ENCODE measurements at regions not wholly inside any gene's neighbourhood (a gene's known extent, or its start where the extent isn't known, plus 50 kb on each side); places are given as distances from the start of the nearest gene placed in this dataset.
"Not testable (repeated sequence)": the region's sequence is repeated elsewhere in the genome, so short reads cannot be mapped to it uniquely, and the experiment has no call there.

DNA sequence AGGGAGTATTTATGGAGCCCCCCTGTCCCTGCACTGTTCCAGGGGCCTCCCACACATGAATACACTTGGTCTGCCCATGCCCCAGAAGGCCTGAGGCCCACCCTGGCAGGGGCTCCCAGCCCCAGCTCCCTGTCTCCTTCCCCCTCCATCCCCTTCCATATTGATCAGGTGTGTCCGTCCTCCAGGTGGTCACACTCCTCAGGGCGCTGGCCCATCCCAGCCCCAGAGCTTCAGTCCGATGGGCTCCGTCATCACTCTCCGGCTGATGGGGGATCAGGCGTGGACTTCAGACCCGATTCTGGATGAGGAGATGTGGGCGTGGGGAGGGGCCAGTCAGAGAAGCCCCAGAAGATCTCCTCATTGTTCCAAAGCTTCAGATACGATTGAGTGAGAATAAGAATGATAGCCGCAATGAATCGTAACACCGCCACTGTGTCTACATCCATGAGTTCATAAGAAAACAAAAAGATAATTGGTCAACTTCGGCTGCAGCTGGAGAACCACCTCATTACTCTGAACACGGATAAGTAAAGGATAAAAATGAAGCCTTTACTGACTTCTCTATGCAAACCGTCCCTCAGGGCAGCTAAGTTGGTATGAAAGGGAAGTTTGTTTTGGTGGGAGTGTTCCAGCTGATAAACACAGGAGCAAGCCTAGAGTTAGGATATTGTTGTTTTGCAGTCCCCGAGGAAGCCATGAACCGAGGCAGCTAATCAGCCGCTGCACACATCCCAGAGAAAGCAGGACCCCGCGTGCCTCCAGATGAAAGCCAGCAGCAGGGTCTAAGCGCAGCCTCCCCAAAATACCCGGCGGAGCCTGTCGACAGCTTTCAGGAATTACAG lies 279.5 kb downstream of the NDUFA10 start:
- no peak for DNase-seq (ENCODE audit: low spot score)

DNA sequence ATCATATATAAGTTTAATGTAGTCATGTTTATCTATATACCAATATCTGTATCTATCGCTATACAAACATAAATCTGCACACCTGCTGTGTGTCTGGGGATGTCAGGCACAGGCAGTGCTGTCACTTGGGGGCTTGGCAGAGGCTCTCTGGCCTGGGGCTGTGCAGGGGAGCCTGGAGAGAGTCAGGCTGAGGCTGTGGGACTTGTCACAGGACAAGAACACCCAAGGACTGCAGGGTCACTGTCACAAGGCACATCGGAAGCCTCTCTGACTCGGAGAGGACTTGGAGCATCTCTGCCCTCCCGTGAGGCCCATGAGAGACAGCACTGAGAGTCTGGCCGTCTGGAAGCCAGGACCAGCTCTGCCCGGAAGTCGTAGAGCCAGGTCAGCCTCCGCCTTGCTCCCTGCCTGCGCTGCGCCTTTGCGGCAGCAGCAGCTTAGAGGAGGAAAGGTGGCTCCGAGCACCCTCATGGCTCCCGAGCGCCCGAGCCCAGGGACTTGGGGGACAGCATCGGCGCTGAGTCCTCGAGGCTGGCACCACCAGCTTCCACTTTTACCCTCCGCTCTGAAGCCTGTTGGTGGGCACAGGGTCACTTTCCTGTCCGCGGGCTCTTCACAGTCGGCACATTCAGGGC lies 280.3 kb downstream of the NDUFA10 start:
- DNase-seq (ENCODE audit: low spot score), result no peak

DNA sequence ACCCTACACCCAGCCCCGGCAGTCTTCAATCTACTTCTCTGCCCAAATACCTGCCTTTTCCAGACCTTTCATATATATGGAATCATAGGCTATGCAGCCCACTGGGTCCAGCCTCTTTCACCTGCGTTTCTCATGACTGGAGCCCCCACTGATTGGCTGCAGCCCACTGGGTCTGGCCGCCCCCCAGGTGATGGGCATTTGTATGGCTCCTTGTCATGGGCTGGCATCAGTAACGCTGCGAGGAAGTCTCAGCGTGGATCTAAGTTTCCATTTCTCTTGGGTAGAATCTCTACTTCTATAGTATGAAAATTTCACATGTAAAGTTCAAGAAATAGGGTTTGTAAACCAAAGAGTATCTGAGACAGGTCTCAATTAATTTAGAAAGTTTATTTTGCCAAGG lies 281.9 kb downstream of the NDUFA10 start:
- DNase-seq (ENCODE audit: low spot score), result no peak

DNA sequence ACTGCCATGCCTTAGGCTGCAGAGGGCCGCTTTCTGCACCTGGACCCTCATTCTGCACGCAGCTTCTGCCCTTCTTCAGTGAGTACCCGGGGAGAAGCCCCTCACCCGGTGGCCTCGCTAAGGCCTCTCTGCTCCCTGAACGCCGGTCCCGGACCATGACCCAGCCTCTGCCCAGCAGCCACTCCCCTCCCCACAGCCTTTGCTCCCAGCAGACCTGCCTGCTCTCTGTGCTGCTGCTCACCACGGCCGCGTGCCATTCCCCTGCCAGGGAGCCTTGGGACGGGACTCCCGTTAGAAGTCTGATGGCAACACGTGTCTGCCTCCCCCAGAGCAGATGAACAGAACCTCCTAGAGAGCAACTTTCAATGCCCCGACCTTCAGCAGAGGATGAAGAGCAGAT lies 282.8 kb downstream of the NDUFA10 start:
- DNase-seq (ENCODE audit: low spot score), result no peak

DNA sequence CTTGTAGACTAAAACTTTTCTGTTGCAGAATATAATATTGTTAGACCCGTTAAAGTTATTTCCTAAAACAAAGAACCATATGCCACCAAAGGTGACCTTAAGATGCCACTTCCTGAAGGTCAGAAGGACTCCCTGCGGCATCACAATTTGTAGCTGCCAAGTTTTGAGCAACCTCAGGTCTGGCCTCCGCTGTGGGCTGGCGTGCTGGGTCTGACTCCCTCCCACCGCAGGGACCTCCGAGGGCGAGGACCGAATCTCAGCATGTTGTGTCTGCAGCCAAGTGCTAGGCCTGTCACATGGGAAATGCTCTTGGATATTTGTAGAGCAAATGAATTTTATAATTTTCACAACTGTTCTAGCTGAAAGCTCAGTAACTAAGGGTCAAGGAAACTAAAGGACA lies 285.9 kb downstream of the NDUFA10 start:
- no peak for DNase-seq (ENCODE audit: low spot score)

DNA sequence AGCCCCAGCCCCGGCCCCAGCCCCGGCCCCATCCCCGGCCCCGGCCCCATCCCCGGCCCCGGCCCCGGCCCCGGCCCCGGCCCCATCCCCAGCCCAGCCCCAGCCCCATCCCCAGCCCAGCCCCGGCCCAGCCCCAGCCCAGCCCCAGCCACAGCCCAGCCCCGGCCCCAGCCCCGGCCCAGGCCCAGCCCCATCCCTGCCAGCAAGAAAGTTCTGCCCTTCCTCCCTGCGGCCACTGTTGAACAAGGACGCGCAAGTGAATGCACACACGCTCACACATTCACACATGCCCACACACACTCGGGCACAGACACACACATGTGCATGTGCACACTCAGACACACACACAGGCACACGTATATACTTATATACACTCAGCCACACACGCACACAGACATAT lies 287.0 kb downstream of the NDUFA10 start:
- DNase-seq (ENCODE audit: low spot score), result no peak

DNA sequence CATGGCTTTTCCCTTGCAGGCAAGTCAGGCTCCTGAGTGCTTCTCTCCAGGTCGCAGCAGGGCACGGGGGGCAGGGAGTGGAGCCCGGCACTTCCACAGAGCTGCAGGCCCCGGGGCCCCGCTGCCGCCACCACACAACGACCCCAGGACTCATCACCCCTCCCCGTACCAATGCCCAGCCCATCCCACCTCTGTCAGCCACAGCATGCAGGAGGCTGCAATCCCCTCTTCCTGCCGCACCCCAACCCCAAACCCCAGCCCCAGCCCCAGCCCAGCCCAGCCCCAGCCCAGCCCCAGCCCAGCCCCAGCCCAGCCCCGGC lies 288.0 kb downstream of the NDUFA10 start:
- DNase-seq (ENCODE audit: low spot score), result no peak

DNA sequence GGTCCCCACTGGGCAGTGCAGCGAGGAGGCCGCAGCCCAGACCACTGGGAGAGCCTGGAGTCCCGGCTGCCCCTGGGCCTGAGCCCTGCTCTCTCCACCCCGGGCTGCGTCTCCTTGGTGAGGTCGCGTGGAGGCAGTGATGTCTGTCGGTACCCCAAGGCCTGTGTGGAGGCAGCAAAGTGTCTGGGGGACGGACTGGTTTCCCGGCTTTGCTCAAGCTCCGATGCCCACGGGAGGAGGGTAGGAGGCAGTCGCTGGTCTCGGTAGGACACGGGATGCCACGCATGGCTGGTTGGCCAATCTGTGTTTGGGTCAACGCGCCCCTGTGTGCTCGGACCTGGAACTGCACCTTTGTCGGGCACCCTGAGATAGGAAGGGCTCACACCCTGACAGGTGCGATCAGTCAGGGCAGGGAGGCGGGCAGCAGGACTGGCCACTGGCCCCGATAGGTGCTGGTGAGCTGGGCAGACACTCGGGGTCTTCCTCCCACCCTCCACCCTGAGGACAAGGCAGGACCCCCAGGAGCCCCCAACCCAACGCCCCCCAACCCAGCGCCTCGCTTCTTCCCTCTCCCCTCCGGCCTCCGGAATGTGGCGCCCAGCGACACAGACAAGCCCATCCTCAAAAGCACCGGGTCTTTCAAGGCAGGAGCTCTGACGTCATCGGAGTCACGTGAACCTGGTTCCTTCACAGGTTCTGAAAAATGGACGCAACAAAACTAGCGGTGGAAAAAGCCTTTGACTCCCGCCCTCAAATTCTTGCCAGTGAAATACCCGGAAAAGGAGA lies 288.6 kb downstream of the NDUFA10 start:
- DNase-seq (ENCODE audit: low spot score), result no peak

DNA sequence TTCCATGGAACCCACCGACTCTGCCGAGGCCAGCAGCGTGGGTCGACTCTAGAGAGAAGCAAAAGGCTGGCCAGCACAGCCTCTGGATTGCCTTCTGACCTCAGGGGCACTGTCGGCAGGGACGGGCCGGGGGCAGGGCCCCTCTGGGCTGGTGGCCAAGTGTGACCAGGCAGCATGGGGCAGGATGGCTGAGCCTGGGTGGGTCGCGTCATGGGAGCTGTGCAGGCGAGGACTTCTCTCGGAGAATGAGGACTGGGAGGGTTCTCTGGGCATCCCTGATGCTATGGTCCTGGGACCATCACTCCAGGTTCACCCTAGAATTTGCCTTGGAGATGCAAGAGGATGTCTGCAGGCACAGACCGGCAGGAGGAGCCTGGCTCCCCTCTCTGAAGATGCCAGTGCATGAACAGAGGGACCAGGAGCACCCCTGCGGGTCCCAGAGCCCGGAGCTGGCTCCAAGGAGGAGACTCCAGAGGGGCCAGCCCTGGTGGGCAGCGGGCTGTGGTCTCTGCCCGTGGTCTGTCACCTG lies 289.2 kb downstream of the NDUFA10 start:
- DNase-seq (ENCODE audit: low spot score), result no peak

DNA sequence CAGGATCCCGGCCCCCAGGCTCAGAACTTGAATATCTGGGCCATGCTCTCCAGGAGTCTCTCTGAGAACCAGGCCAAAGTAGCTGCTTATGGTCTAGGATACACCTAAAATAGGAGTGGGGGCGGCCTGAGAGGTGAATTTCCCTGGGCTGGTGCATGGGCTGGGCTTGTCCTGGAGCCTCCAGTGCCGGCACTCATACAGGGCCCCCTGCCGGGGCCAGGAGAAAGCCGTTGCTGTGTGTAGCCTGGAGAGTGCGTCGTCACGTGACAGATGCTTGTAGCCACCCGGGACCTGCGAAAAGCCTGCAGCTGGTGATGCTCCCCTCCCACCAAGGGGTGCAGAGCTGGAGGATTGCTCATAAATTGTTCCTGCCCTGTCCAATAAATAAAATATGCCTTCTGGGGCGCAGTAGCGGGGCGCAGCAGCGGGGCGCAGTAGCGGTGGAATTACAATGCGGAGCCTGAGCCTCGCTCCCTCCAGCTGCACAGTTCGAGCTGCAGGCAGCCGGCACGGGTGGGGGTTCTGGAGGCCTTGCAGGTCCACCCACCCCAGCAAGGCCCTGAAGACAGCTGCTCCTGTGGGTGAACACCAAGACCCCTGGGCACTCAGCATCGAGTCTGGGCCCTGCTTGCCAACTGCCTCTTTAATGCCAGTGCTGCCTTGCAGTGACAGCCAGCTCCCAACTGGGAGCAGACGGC lies 289.9 kb downstream of the NDUFA10 start:
- no peak for DNase-seq (ENCODE audit: low spot score)

DNA sequence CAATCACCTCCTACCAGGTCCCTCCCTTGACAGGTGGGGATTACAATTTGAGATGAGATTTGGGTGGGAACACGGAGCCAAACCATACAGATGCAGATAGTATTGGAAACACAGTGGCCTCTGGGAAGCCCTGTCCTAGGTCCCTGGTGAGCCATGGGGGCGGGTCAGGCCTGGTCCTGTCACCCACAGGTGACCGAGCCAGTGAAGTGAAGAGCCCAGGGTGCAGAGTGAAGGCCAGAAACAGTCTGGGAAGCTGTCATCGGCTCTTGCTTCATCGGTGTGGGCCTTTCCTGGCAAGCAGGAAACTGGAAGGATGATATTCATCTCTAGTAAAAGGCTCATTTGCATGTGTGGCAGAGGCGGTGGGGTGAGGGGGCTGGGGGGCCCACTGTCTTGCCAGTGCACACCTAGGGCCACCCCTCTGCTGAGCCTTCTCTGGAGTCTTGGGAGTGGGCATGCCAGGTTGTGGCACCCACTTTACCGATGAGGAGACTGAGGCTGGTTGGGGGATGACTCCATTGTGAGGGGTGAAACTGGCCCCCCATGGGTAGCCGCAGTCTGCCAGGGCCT lies 290.6 kb downstream of the NDUFA10 start:
- no peak for DNase-seq (ENCODE audit: low spot score)

DNA sequence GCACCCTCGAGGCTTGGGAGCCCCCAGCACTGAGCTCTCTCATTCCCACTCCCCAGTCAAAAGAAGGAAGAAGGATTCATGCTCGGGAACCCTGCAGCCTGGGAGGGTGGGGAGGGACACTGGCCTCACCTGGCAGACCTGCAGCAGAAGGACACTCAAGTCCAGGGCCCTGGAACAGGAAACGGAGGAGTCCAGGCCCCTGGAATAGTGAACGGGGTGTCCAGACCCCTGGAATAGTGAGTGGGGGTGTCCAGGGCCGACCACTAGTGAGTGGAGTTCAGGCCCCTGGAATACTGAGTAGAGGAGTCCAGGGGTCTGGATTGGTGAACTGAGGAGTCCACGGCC lies 292.5 kb downstream of the NDUFA10 start:
- no peak for DNase-seq (ENCODE audit: low spot score)

DNA sequence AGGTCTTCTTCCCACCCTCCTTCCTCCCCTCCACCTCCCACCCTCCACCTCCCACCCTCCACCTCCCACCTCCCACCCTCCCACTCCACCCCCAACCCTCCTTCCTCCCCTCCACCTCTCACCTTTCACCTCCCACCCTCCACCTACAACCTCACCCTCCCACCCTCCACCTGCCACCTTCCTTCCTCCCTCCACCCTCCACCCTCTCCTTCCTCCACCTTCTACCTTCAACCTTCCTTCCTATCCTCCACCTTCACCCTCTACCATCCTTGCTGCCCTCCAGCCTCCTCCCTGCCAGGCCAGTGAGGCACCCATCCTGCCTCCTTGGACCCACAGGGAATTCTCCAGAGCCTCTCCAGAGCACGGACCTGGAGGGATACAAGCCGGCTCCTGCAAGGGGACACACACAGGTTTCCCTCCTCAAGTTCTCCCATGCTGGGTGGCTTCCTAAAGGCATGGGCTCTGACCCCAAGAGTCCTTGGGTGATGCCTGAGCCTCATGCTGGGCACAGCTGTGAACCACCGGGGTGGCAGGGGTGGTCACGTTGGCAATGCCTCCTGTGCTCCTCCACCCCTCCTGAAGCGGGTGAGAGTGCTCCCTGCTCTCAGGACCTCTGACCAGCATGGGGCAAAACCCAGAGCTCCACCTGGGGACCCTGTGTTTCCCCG lies 293.0 kb downstream of the NDUFA10 start:
- DNase-seq (ENCODE audit: low spot score), result no peak

DNA sequence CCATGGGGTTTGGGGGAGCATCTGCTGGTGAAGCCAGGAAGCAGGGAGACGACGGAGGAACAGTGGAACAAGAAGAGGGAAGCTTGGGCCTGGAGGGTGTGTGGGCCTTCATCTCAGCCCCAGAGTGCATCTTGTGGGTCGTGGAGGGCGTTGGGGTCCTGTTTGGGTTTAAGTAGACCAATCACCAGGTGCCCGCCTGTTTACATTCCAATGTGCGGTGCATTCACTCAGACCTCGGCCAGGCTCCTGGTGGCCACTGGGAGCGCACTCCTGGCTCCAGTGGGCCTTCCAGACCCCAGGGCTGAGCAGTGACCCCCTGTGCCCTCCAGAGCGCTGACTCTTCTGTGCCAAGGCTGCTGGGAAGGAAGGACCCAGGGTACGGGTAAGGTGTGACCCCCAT lies 293.7 kb downstream of the NDUFA10 start:
- no peak for DNase-seq (ENCODE audit: low spot score)

DNA sequence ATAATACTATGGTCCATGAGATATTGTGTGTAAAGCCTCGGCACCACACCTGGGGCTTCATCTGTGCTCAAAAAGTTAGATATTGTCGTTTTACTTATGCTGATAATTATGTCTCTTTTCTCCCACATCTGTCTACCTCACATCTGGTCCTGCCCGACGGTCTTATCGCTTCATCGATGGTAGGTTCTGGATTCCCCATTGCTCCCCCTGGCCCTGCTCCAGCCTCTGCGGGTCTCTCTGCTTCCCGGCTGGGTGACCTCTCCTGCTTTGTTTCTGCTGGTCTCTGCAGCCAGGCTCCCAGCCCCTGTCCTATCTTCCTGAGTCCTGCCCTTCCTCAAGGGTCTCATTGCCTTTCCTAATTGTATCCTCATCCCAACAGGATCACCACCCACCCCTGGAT lies 294.2 kb downstream of the NDUFA10 start:
- DNase-seq (ENCODE audit: low spot score), result no peak

DNA sequence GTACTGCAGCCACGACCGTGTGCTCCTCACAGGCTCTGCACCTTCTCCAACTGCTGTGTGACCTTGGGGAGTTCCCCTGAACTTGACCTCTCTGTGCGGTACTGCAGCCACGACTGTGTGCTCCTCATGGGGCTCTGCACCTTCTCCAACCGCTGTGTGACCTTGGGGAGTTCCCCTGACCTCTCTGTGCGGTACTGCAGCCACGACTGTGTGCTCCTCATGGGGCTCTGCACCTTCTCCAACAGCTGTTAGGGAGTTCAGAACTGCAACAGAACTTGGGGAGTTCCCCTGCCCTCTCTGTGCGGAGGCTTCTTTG lies 294.6 kb downstream of the NDUFA10 start:
- not testable (repeated sequence) for DNase-seq (ENCODE audit: low spot score)

DNA sequence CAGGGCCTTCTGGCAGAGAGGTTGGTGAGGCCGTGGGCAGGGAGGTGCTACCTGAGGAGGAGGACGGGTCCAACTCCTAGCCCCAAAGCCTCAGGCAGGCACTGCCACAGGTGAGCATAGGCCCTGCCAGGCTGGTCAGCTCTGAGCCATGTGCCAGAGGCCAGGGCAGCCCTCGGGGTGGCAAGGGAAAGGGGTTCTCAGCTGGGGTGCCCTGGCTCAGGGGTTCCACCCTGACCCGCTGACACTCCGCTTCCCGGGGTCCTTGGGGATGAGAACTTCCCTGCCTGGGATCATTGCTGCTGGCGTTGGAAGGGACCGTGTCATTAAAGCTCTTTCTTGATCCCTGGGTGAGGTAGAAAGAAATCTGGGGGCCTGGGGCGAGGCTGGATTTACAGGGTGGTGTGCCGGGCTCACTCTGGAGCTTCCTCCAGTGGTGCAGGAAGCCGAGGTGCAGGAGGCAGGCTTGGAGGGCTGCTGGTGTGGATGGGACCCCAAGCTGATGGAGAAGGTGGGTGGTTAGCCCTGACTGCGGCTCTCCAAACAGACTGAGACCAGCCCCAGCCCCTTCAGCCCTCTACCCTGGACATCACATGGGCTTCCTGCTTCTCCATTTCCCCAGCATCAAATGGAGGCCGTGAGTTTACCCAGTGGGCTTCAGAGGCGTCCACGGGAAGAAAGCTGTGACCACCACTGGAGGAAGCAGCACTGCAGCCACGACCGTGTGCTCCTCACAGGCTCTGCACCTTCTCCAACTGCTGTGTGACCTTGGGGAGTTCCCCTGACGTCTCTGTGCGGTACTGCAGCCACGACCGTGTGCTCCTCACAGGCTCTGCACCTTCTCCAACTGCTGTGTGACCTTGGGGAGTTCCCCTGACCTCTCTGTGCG lies 295.2 kb downstream of the NDUFA10 start:
- no peak for DNase-seq (ENCODE audit: low spot score)

DNA sequence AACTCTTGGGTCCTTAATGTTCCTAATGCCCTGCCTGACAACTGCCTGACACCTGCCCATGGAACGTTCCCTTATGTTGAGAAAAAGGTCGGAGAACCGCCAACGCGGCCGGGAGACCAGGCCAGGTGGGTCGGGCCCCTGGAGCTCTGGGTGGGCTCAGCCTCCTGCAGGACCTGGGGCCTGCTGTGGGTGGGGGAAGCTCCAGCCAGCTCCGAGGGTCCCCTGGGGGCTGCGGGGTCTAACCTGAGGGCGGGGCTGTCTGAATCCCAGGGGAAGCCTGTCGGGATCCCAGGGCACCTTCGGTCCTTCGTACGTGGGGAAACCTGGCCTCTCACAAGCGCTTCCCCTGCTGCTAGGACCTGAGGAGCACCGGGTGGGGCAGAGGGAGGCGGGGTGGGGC lies 296.0 kb downstream of the NDUFA10 start:
- DNase-seq (ENCODE audit: low spot score), result no peak

DNA sequence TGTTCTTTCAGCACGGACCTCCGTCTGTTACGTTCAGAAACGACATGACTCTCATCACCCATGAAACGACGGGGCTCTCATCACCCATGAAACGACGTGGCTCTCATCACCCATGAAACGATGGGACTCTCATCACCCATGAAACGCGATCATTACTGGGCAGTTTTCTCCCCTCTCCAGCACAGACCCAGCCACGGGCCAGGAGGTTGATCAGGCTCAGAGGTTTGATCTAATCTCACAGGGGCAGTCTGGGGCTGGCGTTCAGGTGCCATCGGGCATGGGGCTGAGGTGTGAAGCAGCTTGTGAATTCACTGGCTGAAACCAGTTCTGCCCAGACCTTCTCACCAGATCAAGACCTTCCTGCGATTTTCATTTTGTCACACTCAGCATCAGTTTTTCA lies 296.4 kb downstream of the NDUFA10 start:
- no peak for DNase-seq (ENCODE audit: low spot score)

DNA sequence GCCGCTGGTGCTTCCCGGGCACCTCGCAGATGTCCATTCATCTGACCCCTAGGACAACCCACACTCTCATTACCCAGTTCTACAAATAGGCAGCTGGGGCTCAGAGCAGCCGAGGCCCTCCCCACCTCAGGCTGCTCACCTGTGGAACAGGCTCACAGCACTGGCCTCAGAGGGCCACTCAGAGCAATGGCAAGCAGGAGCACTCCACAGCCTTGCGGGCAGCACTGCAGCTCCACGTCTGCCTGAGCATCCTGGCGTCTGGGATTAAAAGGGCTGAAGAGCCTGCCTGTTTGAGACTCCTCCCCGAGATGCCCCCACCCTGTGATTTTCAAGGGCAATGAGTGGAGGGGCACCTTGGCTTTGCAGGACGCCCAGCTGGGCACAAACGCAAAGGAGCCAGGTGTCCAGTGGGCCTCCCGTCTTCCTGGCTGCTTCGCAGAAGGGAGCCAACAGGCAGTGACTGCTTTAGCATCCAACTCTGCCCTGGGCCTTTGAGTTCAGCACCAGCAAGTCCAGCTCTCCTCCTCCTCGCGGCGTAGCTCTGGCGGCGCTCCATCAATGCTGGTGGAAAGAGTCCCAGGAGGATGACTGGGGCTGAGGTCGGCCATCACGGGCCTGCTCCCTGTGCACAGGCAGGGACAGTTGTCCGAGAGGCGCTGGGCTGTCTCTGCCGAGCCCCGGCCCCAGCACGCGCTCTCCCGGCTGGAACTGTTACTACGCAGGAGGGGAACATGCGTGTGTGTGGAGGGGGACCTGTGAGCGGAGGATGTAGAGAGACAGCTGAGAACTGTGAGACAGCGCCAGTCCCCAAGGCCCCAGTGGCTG lies 297.2 kb downstream of the NDUFA10 start:
- no peak for DNase-seq (ENCODE audit: low spot score)
